GM21737 (cell line): ENCODE measurements at regions not wholly inside any gene's neighbourhood (a gene's known extent, or its start where the extent isn't known, plus 50 kb on each side); places are given as distances from the start of the nearest gene placed in this dataset.
"Not testable (repeated sequence)": the region's sequence is repeated elsewhere in the genome, so short reads cannot be mapped to it uniquely, and the experiment has no call there.

Experiments
- ATAC-seq: cut with Tn5 transposase; IDR thresholded peaks from one replicate; pipeline ENCODE4 v1.9.1; 2021; ENCODE audit warnings: mild to moderate bottlenecking, moderate library complexity; ENCODE audit not compliant: unreplicated experiment

GRCh38 chr10:81386817-81387216 lies 488.2 kb upstream of the NRG3 start:
- no peak for ATAC-seq

- no peak for ATAC-seq
Observed at GRCh38 chr10:81403451-81403850, 471.5 kb upstream of the NRG3 start.

GRCh38 chr10:81405399-81405798 lies 469.6 kb upstream of the NRG3 start:
- ATAC-seq = no peak

- ATAC-seq = no peak
Observed at GRCh38 chr10:81414038-81414437, 461.0 kb upstream of the NRG3 start.

GRCh38 chr10:81426722-81427121 lies 448.3 kb upstream of the NRG3 start:
- no peak for ATAC-seq

GRCh38 chr10:81428456-81429134 lies 446.4 kb upstream of the NRG3 start:
- no peak for ATAC-seq

- ATAC-seq = no peak
Observed at GRCh38 chr10:81439445-81439844, 435.5 kb upstream of the NRG3 start.

- not testable (repeated sequence) for ATAC-seq
Observed at GRCh38 chr10:81441624-81442023, 433.4 kb upstream of the NRG3 start.

GRCh38 chr10:81444242-81444929 lies 430.6 kb upstream of the NRG3 start:
- no peak for ATAC-seq

- no peak for ATAC-seq
Observed at GRCh38 chr10:81450651-81451050, 424.3 kb upstream of the NRG3 start.

GRCh38 chr10:81472927-81473470 lies 402.0 kb upstream of the NRG3 start:
- ATAC-seq = no peak

- no peak for ATAC-seq
Observed at GRCh38 chr10:81473755-81474154, 401.2 kb upstream of the NRG3 start.

GRCh38 chr10:81479316-81479715 lies 395.7 kb upstream of the NRG3 start:
- no peak for ATAC-seq

GRCh38 chr10:81496626-81497025 lies 378.4 kb upstream of the NRG3 start:
- no peak for ATAC-seq

- no peak for ATAC-seq
Observed at GRCh38 chr10:81498011-81498551, 376.9 kb upstream of the NRG3 start.

GRCh38 chr10:81502677-81503359 lies 372.2 kb upstream of the NRG3 start:
- ATAC-seq = no peak

GRCh38 chr10:81505777-81506176 lies 369.2 kb upstream of the NRG3 start:
- ATAC-seq = not testable (repeated sequence)

- no peak for ATAC-seq
Observed at GRCh38 chr10:81514811-81515210, 360.2 kb upstream of the NRG3 start.

GRCh38 chr10:81520688-81521087 lies 354.3 kb upstream of the NRG3 start:
- ATAC-seq = no peak

- no peak for ATAC-seq
Observed at GRCh38 chr10:81524467-81524866, 350.5 kb upstream of the NRG3 start.

- ATAC-seq = no peak
Observed at GRCh38 chr10:81532403-81532802, 342.6 kb upstream of the NRG3 start.
